Panc1 (cell line): ENCODE measurements at regions not wholly inside any gene's neighbourhood (a gene's known extent, or its start where the extent isn't known, plus 50 kb on each side); places are given as distances from the start of the nearest gene placed in this dataset.

Experiments used
- ATAC-seq: fragments of 200-7000 bp; cut with Tn5 transposase; 2 replicates; pipeline ENCODE4 v1.9.1; 2020; ENCODE audit warnings: mild to moderate bottlenecking, moderate library complexity
- BruUV-seq: library from RNA; stranded (reverse); fragments of 400-500 nt; replicated peaks from 2 replicates; lab custom pipeline; 2021; lab: Mats Ljungman, UMichigan
- CTCF ChIA-PET: fragments of 300-600 bp; sonication (Branson Sonifier 250); formaldehyde crosslinking; loops from one replicate; lab custom pipeline; 2022; ENCODE audit warnings: antibody characterized with exemption; lab: Charles Lee
- POLR2A ChIA-PET: fragments of 300-600 bp; sonication (Branson Sonifier 250); formaldehyde crosslinking; loops from one replicate; lab custom pipeline; 2022; ENCODE audit warnings: antibody characterized with exemption; lab: Charles Lee
- DNase-seq: peaks from one replicate; pipeline ENCODE4 v3.0.0-alpha.2; 2010; ENCODE audit warnings: low read depth, low spot score
- H3K27ac ChIP-seq: 2 replicates; pipeline ENCODE4 v1.5.1; 2011; ENCODE audit warnings: mild to moderate bottlenecking, low read length, inconsistent platforms
- H3K27me3 ChIP-seq: fragments of 200-500 bp; sonication (Bioruptor generic); 2 replicates; pipeline ENCODE4 v1.6.0; 2014; ENCODE audit warnings: low read length, inconsistent platforms; ENCODE audit not compliant: control insufficient read depth, insufficient read depth
- H3K36me3 ChIP-seq: fragments of 200-500 bp; sonication (Bioruptor generic); 2 replicates; pipeline ENCODE4 v1.5.1; 2014; ENCODE audit warnings: inconsistent platforms, mild to moderate bottlenecking, low read length, moderate library complexity; ENCODE audit not compliant: control insufficient read depth, insufficient read depth
- H3K4me1 ChIP-seq: 2 replicates; pipeline ENCODE4 v1.5.1; 2011; ENCODE audit warnings: inconsistent platforms, mild to moderate bottlenecking, low read length, moderate library complexity; ENCODE audit not compliant: control insufficient read depth, insufficient read depth
- H3K4me3 ChIP-seq, 2 experiments: 2 replicates each; pipeline ENCODE4 v1.5.1; 2011 to 2012; ENCODE audit warnings: low read depth in 2 of 2, low read length in 2 of 2, mild to moderate bottlenecking in 2 of 2, inconsistent platforms in 1 of 2, moderate library complexity in 1 of 2
- H3K9me3 ChIP-seq: fragments of 200-500 bp; sonication (Bioruptor generic); 2 replicates; pipeline ENCODE4 v1.5.1; 2014; ENCODE audit warnings: low read depth, mild to moderate bottlenecking, inconsistent platforms, low read length, moderate library complexity; ENCODE audit not compliant: control insufficient read depth, insufficient read depth
- POLR2AphosphoS5 ChIP-seq: IDR thresholded peaks from 2 replicates; pipeline ENCODE4 v1.6.1; 2012; ENCODE audit warnings: mild to moderate bottlenecking, low read depth, low read length, moderate library complexity
- SIN3A ChIP-seq: IDR thresholded peaks from 2 replicates; pipeline ENCODE4 v1.6.1; 2012; ENCODE audit warnings: low read depth, mild to moderate bottlenecking, low read length, moderate library complexity, borderline replicate concordance; ENCODE audit not compliant: insufficient read depth
- TCF7L2 ChIP-seq: IDR thresholded peaks from 2 replicates; pipeline ENCODE4 v1.6.1; 2011; ENCODE audit warnings: mild to moderate bottlenecking, low read depth, low read length, inconsistent platforms
- in situ Hi-C: cut with HindIII; loops from 2 replicates; pipeline ENCODE4 v1.10.0; 2016; ENCODE audit warnings: low sequenced_read_pairs, low pct_unique_long_range_greater_than_20kb
- intact Hi-C: fragments of 100-400 bp; cut with micrococcal nuclease; formaldehyde crosslinking; loops from one replicate; pipeline ENCODE4 v1.10.0; 2022; ENCODE audit not compliant: unreplicated experiment
- TF ChIP-seq, protein P1 (sequence below): fragments of 450-650 bp; IDR thresholded peaks from 2 replicates; pipeline ENCODE4 v1.5.1; 2017; ENCODE audit warnings: mild to moderate bottlenecking
- TF ChIP-seq, protein P2 (sequence below), 2 experiments: IDR thresholded peaks; 2 replicates each; pipeline ENCODE4 v1.6.1; 2011 to 2012; ENCODE audit warnings: low read depth in 2 of 2, control low read depth in 1 of 2, low read length in 1 of 2, mild to moderate bottlenecking in 1 of 2, moderate library complexity in 1 of 2; ENCODE audit not compliant: insufficient read depth in 1 of 2

GRCh38 chr16:50422926-50423325, 54.1 kb upstream of the BRD7 start:
- no peaks in the 10 kb centered on the region for H3K9me3 ChIP-seq
- TF ChIP-seq, protein P1, sequence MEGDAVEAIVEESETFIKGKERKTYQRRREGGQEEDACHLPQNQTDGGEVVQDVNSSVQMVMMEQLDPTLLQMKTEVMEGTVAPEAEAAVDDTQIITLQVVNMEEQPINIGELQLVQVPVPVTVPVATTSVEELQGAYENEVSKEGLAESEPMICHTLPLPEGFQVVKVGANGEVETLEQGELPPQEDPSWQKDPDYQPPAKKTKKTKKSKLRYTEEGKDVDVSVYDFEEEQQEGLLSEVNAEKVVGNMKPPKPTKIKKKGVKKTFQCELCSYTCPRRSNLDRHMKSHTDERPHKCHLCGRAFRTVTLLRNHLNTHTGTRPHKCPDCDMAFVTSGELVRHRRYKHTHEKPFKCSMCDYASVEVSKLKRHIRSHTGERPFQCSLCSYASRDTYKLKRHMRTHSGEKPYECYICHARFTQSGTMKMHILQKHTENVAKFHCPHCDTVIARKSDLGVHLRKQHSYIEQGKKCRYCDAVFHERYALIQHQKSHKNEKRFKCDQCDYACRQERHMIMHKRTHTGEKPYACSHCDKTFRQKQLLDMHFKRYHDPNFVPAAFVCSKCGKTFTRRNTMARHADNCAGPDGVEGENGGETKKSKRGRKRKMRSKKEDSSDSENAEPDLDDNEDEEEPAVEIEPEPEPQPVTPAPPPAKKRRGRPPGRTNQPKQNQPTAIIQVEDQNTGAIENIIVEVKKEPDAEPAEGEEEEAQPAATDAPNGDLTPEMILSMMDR: no peak
- TF ChIP-seq POLR2AphosphoS5: no peak
- TF ChIP-seq, protein P2, sequence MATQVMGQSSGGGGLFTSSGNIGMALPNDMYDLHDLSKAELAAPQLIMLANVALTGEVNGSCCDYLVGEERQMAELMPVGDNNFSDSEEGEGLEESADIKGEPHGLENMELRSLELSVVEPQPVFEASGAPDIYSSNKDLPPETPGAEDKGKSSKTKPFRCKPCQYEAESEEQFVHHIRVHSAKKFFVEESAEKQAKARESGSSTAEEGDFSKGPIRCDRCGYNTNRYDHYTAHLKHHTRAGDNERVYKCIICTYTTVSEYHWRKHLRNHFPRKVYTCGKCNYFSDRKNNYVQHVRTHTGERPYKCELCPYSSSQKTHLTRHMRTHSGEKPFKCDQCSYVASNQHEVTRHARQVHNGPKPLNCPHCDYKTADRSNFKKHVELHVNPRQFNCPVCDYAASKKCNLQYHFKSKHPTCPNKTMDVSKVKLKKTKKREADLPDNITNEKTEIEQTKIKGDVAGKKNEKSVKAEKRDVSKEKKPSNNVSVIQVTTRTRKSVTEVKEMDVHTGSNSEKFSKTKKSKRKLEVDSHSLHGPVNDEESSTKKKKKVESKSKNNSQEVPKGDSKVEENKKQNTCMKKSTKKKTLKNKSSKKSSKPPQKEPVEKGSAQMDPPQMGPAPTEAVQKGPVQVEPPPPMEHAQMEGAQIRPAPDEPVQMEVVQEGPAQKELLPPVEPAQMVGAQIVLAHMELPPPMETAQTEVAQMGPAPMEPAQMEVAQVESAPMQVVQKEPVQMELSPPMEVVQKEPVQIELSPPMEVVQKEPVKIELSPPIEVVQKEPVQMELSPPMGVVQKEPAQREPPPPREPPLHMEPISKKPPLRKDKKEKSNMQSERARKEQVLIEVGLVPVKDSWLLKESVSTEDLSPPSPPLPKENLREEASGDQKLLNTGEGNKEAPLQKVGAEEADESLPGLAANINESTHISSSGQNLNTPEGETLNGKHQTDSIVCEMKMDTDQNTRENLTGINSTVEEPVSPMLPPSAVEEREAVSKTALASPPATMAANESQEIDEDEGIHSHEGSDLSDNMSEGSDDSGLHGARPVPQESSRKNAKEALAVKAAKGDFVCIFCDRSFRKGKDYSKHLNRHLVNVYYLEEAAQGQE (IDR thresholded peaks at IDR 0.05; ENCODE audit: insufficient read depth in 1 of 2, low read depth in 2 of 2, low read length in 1 of 2): no peak
- TF ChIP-seq SIN3A: no peak
- TF ChIP-seq TCF7L2: no peak
- in situ Hi-C loops: no loop called here
- no peaks in the 10 kb centered on the region for H3K27me3 ChIP-seq
- no peaks in the 10 kb centered on the region for H3K4me1 ChIP-seq
- BruUV-seq: no TSS peak
- no peak overlapping the region for H3K4me3 ChIP-seq
- no peak overlapping the region for H3K27ac ChIP-seq
- DNase-seq (no peak), ATAC-seq (no peak)
- intact Hi-C loops: no loop called here
- ChIA-PET CTCF (no interaction called here), POLR2A (no interaction called here)
- H3K36me3 ChIP-seq: no peaks in the 10 kb centered on the region

DNA sequence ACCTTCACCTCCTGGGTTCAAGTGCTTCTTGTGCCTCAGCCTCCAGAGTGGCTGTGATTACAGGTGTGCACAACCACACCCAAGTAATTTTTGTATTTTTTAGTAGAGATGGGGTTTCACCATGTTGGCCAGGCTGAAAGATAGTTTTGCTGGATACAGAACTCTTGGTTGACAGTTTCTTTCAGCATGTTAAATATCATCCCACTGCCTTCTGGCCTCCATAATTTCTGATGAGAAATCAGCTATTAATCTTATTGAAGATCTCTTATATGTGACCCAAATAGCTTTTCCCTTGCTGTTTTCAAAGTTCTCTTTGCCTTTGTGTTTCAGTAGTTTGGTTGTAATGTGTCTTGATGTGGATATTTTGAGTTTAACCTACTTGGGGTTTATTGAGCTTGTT, 50.3 kb upstream of the BRD7 start:
- CTCF ChIA-PET: no interaction called here
- no peak overlapping the region for H3K4me3 ChIP-seq
- in situ Hi-C loops (no loop called here), intact Hi-C loops (no loop called here)
- H3K4me1 ChIP-seq: no peaks in the 10 kb centered on the region
- peaks cover 4% of the 10 kb centered on the region; the same call in 1 of the 2 replicates for H3K9me3 ChIP-seq
- H3K36me3 ChIP-seq: no peaks in the 10 kb centered on the region
- no peaks in the 10 kb centered on the region for H3K27me3 ChIP-seq
- ATAC-seq (no peak), DNase-seq (no peak)
- POLR2A ChIA-PET: no interaction called here
- TF ChIP-seq POLR2AphosphoS5: no peak
- TF ChIP-seq, protein P2 (IDR thresholded peaks at IDR 0.05; ENCODE audit: insufficient read depth in 1 of 2, low read depth in 2 of 2, low read length in 1 of 2): no peak
- no peak for TF ChIP-seq TCF7L2
- TF ChIP-seq, protein P1: no peak
- no peak for TF ChIP-seq SIN3A
- no TSS peak for BruUV-seq
- no peak overlapping the region for H3K27ac ChIP-seq
